Left renal pelvis (tissue), 4 donors: ENCODE measurements at regions not wholly inside any gene's neighbourhood (a gene's known extent, or its start where the extent isn't known, plus 50 kb on each side); places are given as distances from the start of the nearest gene placed in this dataset.

Source experiments
- DNase-seq, 4 donors: peaks; one replicate each; pipeline ENCODE4 v3.0.0-alpha.2; 2013; ENCODE audit warnings: low read depth in 4 of 4, low spot score in 3 of 4

GRCh38 chr9:13674926-13675637, 395.6 kb upstream of the MPDZ start:
- no peak for DNase-seq

- DNase-seq = no peak
These were observed 393.9 kb upstream of the MPDZ start for GRCh38 chr9:13673348-13673747.

GRCh38 chr9:13665418-13666066, 386.1 kb upstream of the MPDZ start:
- DNase-seq = no peak

GRCh38 chr9:13661014-13661413, 381.5 kb upstream of the MPDZ start:
- DNase-seq = no peak

- DNase-seq = no peak
These were observed 372.6 kb upstream of the MPDZ start for GRCh38 chr9:13651969-13652663.

GRCh38 chr9:13651526-13651925, 372.0 kb upstream of the MPDZ start:
- DNase-seq = no peak

GRCh38 chr9:13648676-13649075, 369.2 kb upstream of the MPDZ start:
- no peak for DNase-seq

GRCh38 chr9:13648068-13648467, 368.6 kb upstream of the MPDZ start:
- DNase-seq = no peak

GRCh38 chr9:13646500-13647021, 367.1 kb upstream of the MPDZ start:
- no peak for DNase-seq

GRCh38 chr9:13645557-13645956, 366.1 kb upstream of the MPDZ start:
- no peak for DNase-seq

GRCh38 chr9:13644675-13645074, 365.2 kb upstream of the MPDZ start:
- DNase-seq = no peak

GRCh38 chr9:13642646-13643045, 363.2 kb upstream of the MPDZ start:
- DNase-seq = no peak

- DNase-seq = no peak
These were observed 349.6 kb upstream of the MPDZ start for GRCh38 chr9:13629067-13629466.

- DNase-seq = no peak
These were observed 349.0 kb upstream of the MPDZ start for GRCh38 chr9:13628526-13628925.

- DNase-seq = no peak
These were observed 348.0 kb upstream of the MPDZ start for GRCh38 chr9:13627502-13627901.

GRCh38 chr9:13627071-13627470, 347.6 kb upstream of the MPDZ start:
- no peak for DNase-seq

- no peak for DNase-seq
These were observed 347.1 kb upstream of the MPDZ start for GRCh38 chr9:13626601-13627000.

GRCh38 chr9:13621872-13622564, 342.5 kb upstream of the MPDZ start:
- no peak for DNase-seq

GRCh38 chr9:13616491-13617035, 337.1 kb upstream of the MPDZ start:
- no peak for DNase-seq

- DNase-seq = no peak
These were observed 336.4 kb upstream of the MPDZ start for GRCh38 chr9:13615660-13616490.
